ENCODE measurements at regions not wholly inside any gene's neighbourhood (a gene's known extent, or its start where the extent isn't known, plus 50 kb on each side); places are given as distances from the start of the nearest gene placed in this dataset.

DNA sequence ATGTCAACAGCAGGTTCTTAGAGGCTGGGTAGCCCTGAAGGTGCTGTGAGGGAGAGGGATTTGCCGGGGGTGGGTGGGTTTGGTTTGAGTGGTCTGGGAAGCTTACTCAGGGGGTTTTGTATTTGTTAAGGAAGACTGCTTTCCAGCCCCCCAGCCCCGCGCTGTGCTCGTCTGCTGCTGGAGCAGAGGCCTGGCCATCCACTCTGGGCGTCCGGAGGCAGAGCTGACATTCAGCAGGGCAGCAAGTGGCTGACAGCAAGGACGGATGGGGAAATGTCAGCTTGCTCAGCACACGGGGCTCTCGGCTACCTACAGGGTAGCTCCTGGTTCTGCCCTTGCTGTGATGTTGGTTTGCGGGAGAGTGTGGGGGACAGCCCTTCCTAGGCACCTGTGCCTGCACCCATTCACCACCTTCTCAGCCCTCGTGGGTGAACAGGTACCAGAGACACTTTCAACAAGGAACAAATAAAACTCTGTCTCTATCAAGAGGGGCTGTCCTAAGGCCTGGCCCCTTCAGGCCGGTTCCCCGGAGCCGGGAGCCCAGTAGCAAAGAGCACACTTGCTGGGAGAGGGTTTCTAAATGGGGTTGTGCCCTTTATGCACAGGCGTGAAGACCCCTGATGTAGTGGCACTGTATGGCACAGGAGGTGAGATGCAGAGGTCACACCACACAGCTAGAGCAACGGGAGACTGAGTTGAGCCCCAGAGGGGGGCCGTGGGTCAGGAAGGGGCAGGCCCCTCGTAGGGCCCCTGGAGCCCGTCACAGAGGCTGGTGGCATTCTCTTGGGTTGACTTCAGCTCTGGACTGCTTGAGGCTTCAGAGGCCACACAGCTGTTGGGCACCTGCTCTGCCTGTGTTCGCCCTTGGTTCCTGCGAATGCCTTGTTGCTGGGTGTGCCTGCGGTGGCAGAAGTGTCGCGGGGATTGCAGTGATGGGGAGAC, 72.2 kb upstream of the SHH start:
- TF ChIP-seq, protein P1, sequence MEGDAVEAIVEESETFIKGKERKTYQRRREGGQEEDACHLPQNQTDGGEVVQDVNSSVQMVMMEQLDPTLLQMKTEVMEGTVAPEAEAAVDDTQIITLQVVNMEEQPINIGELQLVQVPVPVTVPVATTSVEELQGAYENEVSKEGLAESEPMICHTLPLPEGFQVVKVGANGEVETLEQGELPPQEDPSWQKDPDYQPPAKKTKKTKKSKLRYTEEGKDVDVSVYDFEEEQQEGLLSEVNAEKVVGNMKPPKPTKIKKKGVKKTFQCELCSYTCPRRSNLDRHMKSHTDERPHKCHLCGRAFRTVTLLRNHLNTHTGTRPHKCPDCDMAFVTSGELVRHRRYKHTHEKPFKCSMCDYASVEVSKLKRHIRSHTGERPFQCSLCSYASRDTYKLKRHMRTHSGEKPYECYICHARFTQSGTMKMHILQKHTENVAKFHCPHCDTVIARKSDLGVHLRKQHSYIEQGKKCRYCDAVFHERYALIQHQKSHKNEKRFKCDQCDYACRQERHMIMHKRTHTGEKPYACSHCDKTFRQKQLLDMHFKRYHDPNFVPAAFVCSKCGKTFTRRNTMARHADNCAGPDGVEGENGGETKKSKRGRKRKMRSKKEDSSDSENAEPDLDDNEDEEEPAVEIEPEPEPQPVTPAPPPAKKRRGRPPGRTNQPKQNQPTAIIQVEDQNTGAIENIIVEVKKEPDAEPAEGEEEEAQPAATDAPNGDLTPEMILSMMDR (IDR thresholded peaks at IDR 0.05): no peak
- TF ChIP-seq POLR2A (IDR thresholded peaks at IDR 0.05) (no peak), EP300 (IDR thresholded peaks at IDR 0.05) (no peak), POLR2AphosphoS5 (IDR thresholded peaks at IDR 0.05) (no peak)

Measured in upper lobe of left lung (tissue), 4 donors.